ENCODE measurements at regions not wholly inside any gene's neighbourhood (a gene's known extent, or its start where the extent isn't known, plus 50 kb on each side); places are given as distances from the start of the nearest gene placed in this dataset.

DNA sequence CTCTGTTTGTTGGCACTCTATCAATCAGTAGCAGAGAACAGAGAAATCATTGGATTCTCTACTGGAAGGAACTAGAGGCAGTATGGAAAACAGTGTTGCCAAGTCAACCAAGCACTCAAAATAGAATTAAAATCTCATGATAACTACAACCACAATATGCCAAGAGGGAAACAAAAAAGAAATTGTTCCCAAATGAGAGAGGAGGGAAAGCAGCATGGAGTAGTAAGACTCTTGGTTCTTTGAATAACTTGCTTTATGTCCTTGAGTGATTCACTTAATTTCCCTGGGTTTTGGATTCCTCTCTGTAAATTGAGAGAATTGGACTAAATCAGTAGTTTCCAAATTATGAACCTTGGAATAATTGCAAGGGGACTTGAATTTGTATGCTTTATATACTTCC, 285.5 kb upstream of the ANKRD50 start:
- H3K36me3 ChIP-seq: peaks cover 0 to 2% (median 0%) of the 10 kb centered on the region in 4 donors
- in situ Hi-C loops (cut with MboI; ENCODE audit: low pct_ligation_motif_present in 1 of 4, low pct_unique_long_range_greater_than_20kb in 1 of 4, low sequenced_read_pairs in 3 of 4) (no loop called here), intact Hi-C loops (cut with DNase I; ENCODE audit: low total_unique reads) (no loop called here)
- no peak overlapping the region for H3K27ac ChIP-seq
- H3K4me1 ChIP-seq: no peaks in the 10 kb centered on the region
- H3K4me3 ChIP-seq: no peak overlapping the region
- H3K9me3 ChIP-seq: no peaks in the 10 kb centered on the region
- DNase-seq: no peak
- no peaks in the 10 kb centered on the region for H3K27me3 ChIP-seq
- TF ChIP-seq POLR2AphosphoS5 (IDR thresholded peaks at IDR 0.05) (no peak), EP300 (IDR thresholded peaks at IDR 0.05; ENCODE audit: low read depth) (no peak), POLR2A (IDR thresholded peaks at IDR 0.05) (no peak)
- TF ChIP-seq, protein P1, sequence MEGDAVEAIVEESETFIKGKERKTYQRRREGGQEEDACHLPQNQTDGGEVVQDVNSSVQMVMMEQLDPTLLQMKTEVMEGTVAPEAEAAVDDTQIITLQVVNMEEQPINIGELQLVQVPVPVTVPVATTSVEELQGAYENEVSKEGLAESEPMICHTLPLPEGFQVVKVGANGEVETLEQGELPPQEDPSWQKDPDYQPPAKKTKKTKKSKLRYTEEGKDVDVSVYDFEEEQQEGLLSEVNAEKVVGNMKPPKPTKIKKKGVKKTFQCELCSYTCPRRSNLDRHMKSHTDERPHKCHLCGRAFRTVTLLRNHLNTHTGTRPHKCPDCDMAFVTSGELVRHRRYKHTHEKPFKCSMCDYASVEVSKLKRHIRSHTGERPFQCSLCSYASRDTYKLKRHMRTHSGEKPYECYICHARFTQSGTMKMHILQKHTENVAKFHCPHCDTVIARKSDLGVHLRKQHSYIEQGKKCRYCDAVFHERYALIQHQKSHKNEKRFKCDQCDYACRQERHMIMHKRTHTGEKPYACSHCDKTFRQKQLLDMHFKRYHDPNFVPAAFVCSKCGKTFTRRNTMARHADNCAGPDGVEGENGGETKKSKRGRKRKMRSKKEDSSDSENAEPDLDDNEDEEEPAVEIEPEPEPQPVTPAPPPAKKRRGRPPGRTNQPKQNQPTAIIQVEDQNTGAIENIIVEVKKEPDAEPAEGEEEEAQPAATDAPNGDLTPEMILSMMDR (IDR thresholded peaks at IDR 0.05): no peak

DNA sequence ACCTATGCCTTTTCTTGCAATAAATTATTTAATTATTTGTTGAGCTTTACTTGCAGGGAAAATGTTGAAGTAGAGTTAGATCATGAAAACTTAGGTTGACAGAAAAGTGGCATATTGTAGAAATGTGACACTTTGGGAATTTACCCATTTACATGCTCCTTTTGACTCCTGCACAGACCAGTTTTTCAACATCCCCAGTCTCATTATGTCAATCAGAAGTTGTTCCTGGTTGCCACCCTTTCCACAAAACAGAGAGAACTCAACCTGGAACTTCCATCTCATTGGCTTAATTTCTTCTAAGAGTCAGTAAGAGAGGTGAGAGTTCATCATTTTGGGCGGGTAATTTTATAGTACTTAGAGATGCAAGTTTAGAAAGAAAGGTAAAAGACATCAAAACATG, 284.6 kb upstream of the ANKRD50 start:
- Histone ChIP-seq H3K4me1 (no peaks in the 10 kb centered on the region), H3K27me3 (no peaks in the 10 kb centered on the region), H3K36me3 (peaks cover 0 to 2% (median 0%) of the 10 kb centered on the region in 4 donors), H3K4me3 (no peak overlapping the region), H3K9me3 (no peaks in the 10 kb centered on the region), H3K27ac (no peak overlapping the region)
- 62 to 100% methylated on average over 1 of the region's 1 CpG for WGBS, 2 donors (ENCODE audit: low coverage in 1 of 2)
- no peak for TF ChIP-seq POLR2A (IDR thresholded peaks at IDR 0.05)
- no peak for TF ChIP-seq EP300 (IDR thresholded peaks at IDR 0.05; ENCODE audit: low read depth)
- TF ChIP-seq POLR2AphosphoS5 (IDR thresholded peaks at IDR 0.05): no peak
- TF ChIP-seq, protein P1 (IDR thresholded peaks at IDR 0.05): no peak
- in situ Hi-C loops (cut with MboI; ENCODE audit: low pct_ligation_motif_present in 1 of 4, low pct_unique_long_range_greater_than_20kb in 1 of 4, low sequenced_read_pairs in 3 of 4) (no loop called here), intact Hi-C loops (cut with DNase I; ENCODE audit: low total_unique reads) (no loop called here)
- no peak for DNase-seq

DNA sequence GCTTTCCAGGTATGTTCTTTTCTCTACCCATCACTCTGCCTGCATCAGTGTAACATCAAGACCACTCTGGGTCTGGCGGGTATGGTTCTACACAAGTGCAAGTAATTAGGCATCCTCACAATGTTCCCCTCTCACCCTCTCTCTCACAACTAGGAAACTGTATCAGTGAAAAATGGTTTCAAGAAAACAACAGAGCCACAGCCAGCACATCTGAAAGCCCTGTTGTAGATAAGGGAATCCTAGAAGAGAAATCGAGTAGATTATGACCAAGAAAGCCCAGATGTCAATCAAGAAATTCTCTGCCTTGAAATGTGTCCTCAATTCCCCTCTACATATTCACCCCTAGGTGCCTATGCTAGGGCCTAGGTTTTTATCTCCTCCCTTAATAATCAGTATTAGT, 281.3 kb upstream of the ANKRD50 start:
- no peak overlapping the region for H3K27ac ChIP-seq
- H3K4me1 ChIP-seq: no peaks in the 10 kb centered on the region
- in situ Hi-C loops (cut with MboI; ENCODE audit: low pct_ligation_motif_present in 1 of 4, low pct_unique_long_range_greater_than_20kb in 1 of 4, low sequenced_read_pairs in 3 of 4) (no loop called here), intact Hi-C loops (cut with DNase I; ENCODE audit: low total_unique reads) (no loop called here)
- H3K9me3 ChIP-seq: no peaks in the 10 kb centered on the region
- WGBS, 2 donors (ENCODE audit: low coverage in 1 of 2): 79 to 82% methylated on average over 2 of the region's 2 CpGs
- TF ChIP-seq, protein P1 (IDR thresholded peaks at IDR 0.05): no peak
- TF ChIP-seq POLR2A (IDR thresholded peaks at IDR 0.05) (no peak), POLR2AphosphoS5 (IDR thresholded peaks at IDR 0.05) (no peak), EP300 (IDR thresholded peaks at IDR 0.05; ENCODE audit: low read depth) (no peak)
- H3K27me3 ChIP-seq: no peaks in the 10 kb centered on the region
- DNase-seq: no peak
- H3K36me3 ChIP-seq: peaks cover 0 to 2% (median 0%) of the 10 kb centered on the region in 4 donors
- no peak overlapping the region for H3K4me3 ChIP-seq

DNA sequence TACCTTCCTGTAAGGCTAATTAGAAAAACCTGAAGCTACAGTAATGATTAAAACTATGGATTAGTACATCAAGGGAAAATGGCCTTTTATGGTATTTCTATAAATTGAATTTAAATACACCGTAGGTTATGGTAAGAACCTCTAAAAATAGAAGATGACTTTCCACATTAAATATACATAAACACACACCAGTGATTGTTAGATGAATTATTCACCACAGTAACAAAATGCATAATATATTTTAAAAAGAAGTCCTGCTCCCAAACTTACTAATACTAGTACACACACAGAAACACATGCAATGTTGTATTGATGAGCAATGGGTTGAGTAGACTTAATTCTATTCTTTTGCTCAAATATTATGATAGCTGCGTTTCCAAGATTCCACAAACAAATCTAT, 277.9 kb upstream of the ANKRD50 start:
- intact Hi-C loops (cut with DNase I; ENCODE audit: low total_unique reads): no loop called here
- DNase-seq: no peak
- TF ChIP-seq EP300 (IDR thresholded peaks at IDR 0.05; ENCODE audit: low read depth) (no peak), POLR2AphosphoS5 (IDR thresholded peaks at IDR 0.05) (no peak), POLR2A (IDR thresholded peaks at IDR 0.05) (no peak)
- TF ChIP-seq, protein P1 (IDR thresholded peaks at IDR 0.05): no peak
- no peak overlapping the region for H3K27ac ChIP-seq
- no peak overlapping the region for H3K4me3 ChIP-seq
- in situ Hi-C loops (cut with MboI; ENCODE audit: low pct_ligation_motif_present in 1 of 4, low pct_unique_long_range_greater_than_20kb in 1 of 4, low sequenced_read_pairs in 3 of 4): no loop called here
- H3K9me3 ChIP-seq: no peaks in the 10 kb centered on the region
- no peaks in the 10 kb centered on the region for H3K4me1 ChIP-seq
- H3K36me3 ChIP-seq: no peaks in the 10 kb centered on the region
- no peaks in the 10 kb centered on the region for H3K27me3 ChIP-seq
- 77 to 81% methylated on average over 2 of the region's 2 CpGs for WGBS, 2 donors (ENCODE audit: low coverage in 1 of 2)

All from transverse colon (tissue), 4 donors.